ENCODE measurements at regions not wholly inside any gene's neighbourhood (a gene's known extent, or its start where the extent isn't known, plus 50 kb on each side); places are given as distances from the start of the nearest gene placed in this dataset.

- WGBS, 2 experiments: 54 to 61% methylated on average over 7 of the region's 7 CpGs
- H3K27me3 ChIP-seq (ENCODE audit: control insufficient read depth, insufficient read depth, low read length, poor library complexity, severe bottlenecking): no peaks in the 10 kb centered on the region
These were observed 237.3 kb downstream of the DCDC2C start for GRCh38 chr2:3940661-3941060.

GRCh38 chr2:3942841-3943240 lies 239.5 kb downstream of the DCDC2C start:
- WGBS, 2 experiments: 91 to 94% methylated on average over 20 of the region's 20 CpGs
- Histone ChIP-seq H3K4me1 (ENCODE audit: control insufficient read depth, insufficient read depth, low read length) (no peaks in the 10 kb centered on the region), H3K27ac (ENCODE audit: insufficient read depth, low read depth, low read length, poor library complexity, severe bottlenecking) (no peak overlapping the region), H3K9me3 (ENCODE audit: control insufficient read depth, low read length) (no peaks in the 10 kb centered on the region), H3K27me3 (ENCODE audit: control insufficient read depth, insufficient read depth, low read length, poor library complexity, severe bottlenecking) (no peaks in the 10 kb centered on the region), H3K4me3 (ENCODE audit: insufficient read depth, low read depth, low read length) (no peak overlapping the region), H3K36me3 (ENCODE audit: control insufficient read depth, insufficient read depth, low read length) (no peaks in the 10 kb centered on the region)

More at GRCh38 chr2:3940661-3941060, 237.3 kb downstream of the DCDC2C start:
- H3K9me3 ChIP-seq (ENCODE audit: control insufficient read depth, low read length): no peaks in the 10 kb centered on the region
- no peak overlapping the region for H3K4me3 ChIP-seq (ENCODE audit: insufficient read depth, low read depth, low read length)
- no peaks in the 10 kb centered on the region for H3K36me3 ChIP-seq (ENCODE audit: control insufficient read depth, insufficient read depth, low read length)
- H3K4me1 ChIP-seq (ENCODE audit: control insufficient read depth, insufficient read depth, low read length): no peaks in the 10 kb centered on the region
- H3K27ac ChIP-seq (ENCODE audit: insufficient read depth, low read depth, low read length, poor library complexity, severe bottlenecking): no peak overlapping the region

- no peaks in the 10 kb centered on the region for H3K27me3 ChIP-seq (ENCODE audit: control insufficient read depth, insufficient read depth, low read length, poor library complexity, severe bottlenecking)
- no peak overlapping the region for H3K4me3 ChIP-seq (ENCODE audit: insufficient read depth, low read depth, low read length)
- H3K9me3 ChIP-seq (ENCODE audit: control insufficient read depth, low read length): no peaks in the 10 kb centered on the region
- H3K36me3 ChIP-seq (ENCODE audit: control insufficient read depth, insufficient read depth, low read length): no peaks in the 10 kb centered on the region
- no peak overlapping the region for H3K27ac ChIP-seq (ENCODE audit: insufficient read depth, low read depth, low read length, poor library complexity, severe bottlenecking)
- no peaks in the 10 kb centered on the region for H3K4me1 ChIP-seq (ENCODE audit: control insufficient read depth, insufficient read depth, low read length)
- 89% methylated on average over 4 of the region's 4 CpGs for WGBS, 2 experiments
These were observed 240.7 kb downstream of the DCDC2C start for GRCh38 chr2:3944071-3944470.

DNA sequence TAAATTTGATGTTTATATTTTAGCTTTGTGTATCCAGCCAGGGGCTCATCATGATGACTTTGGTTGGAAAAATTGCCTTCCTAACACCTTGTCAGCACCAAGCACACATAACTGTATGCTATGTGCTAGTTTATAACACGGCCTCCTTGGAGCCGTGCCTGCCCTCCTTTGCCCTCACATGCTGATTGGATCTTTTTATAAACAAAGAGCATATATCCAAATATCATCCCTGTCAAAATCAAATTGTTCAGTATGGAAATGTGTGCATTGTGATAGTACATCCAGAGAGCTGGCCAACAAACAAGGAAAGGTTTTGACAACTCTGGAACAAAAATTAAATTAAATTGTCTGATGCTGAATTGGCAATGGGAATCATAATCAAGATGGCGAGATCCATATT lies 241.5 kb downstream of the DCDC2C start:
- H3K36me3 ChIP-seq (ENCODE audit: control insufficient read depth, insufficient read depth, low read length): no peaks in the 10 kb centered on the region
- no peak overlapping the region for H3K4me3 ChIP-seq (ENCODE audit: insufficient read depth, low read depth, low read length)
- H3K9me3 ChIP-seq (ENCODE audit: control insufficient read depth, low read length): no peaks in the 10 kb centered on the region
- no peaks in the 10 kb centered on the region for H3K4me1 ChIP-seq (ENCODE audit: control insufficient read depth, insufficient read depth, low read length)
- WGBS, 2 experiments: 95 to 97% methylated on average over 3 of the region's 3 CpGs
- H3K27me3 ChIP-seq (ENCODE audit: control insufficient read depth, insufficient read depth, low read length, poor library complexity, severe bottlenecking): no peaks in the 10 kb centered on the region
- H3K27ac ChIP-seq (ENCODE audit: insufficient read depth, low read depth, low read length, poor library complexity, severe bottlenecking): no peak overlapping the region

- H3K9me3 ChIP-seq (ENCODE audit: control insufficient read depth, low read length): no peaks in the 10 kb centered on the region
- no peaks in the 10 kb centered on the region for H3K27me3 ChIP-seq (ENCODE audit: control insufficient read depth, insufficient read depth, low read length, poor library complexity, severe bottlenecking)
- no peak overlapping the region for H3K4me3 ChIP-seq (ENCODE audit: insufficient read depth, low read depth, low read length)
- H3K27ac ChIP-seq (ENCODE audit: insufficient read depth, low read depth, low read length, poor library complexity, severe bottlenecking): no peak overlapping the region
- H3K4me1 ChIP-seq (ENCODE audit: control insufficient read depth, insufficient read depth, low read length): no peaks in the 10 kb centered on the region
- no peaks in the 10 kb centered on the region for H3K36me3 ChIP-seq (ENCODE audit: control insufficient read depth, insufficient read depth, low read length)
- 91 to 92% methylated on average over 6 to 7 of the region's 7 CpGs for WGBS, 2 experiments
These were observed 244.8 kb downstream of the DCDC2C start for GRCh38 chr2:3948191-3948590.

- Histone ChIP-seq H3K4me3 (ENCODE audit: insufficient read depth, low read depth, low read length) (no peak overlapping the region), H3K27me3 (ENCODE audit: control insufficient read depth, insufficient read depth, low read length, poor library complexity, severe bottlenecking) (no peaks in the 10 kb centered on the region), H3K9me3 (ENCODE audit: control insufficient read depth, low read length) (no peaks in the 10 kb centered on the region), H3K4me1 (ENCODE audit: control insufficient read depth, insufficient read depth, low read length) (no peaks in the 10 kb centered on the region), H3K36me3 (ENCODE audit: control insufficient read depth, insufficient read depth, low read length) (no peaks in the 10 kb centered on the region), H3K27ac (ENCODE audit: insufficient read depth, low read depth, low read length, poor library complexity, severe bottlenecking) (no peak overlapping the region)
- WGBS, 2 experiments: 88 to 91% methylated on average over 11 of the region's 11 CpGs
These were observed 248.0 kb downstream of the DCDC2C start for GRCh38 chr2:3951131-3951954.

- Histone ChIP-seq H3K36me3 (ENCODE audit: control insufficient read depth, insufficient read depth, low read length) (no peaks in the 10 kb centered on the region), H3K4me1 (ENCODE audit: control insufficient read depth, insufficient read depth, low read length) (no peaks in the 10 kb centered on the region), H3K27ac (ENCODE audit: insufficient read depth, low read depth, low read length, poor library complexity, severe bottlenecking) (no peak overlapping the region), H3K4me3 (ENCODE audit: insufficient read depth, low read depth, low read length) (no peak overlapping the region), H3K9me3 (ENCODE audit: control insufficient read depth, low read length) (no peaks in the 10 kb centered on the region), H3K27me3 (ENCODE audit: control insufficient read depth, insufficient read depth, low read length, poor library complexity, severe bottlenecking) (no peaks in the 10 kb centered on the region)
- WGBS, 2 experiments: 88% methylated on average over 10 to 12 of the region's 12 CpGs
These were observed 249.6 kb downstream of the DCDC2C start for GRCh38 chr2:3952866-3953516.

DNA sequence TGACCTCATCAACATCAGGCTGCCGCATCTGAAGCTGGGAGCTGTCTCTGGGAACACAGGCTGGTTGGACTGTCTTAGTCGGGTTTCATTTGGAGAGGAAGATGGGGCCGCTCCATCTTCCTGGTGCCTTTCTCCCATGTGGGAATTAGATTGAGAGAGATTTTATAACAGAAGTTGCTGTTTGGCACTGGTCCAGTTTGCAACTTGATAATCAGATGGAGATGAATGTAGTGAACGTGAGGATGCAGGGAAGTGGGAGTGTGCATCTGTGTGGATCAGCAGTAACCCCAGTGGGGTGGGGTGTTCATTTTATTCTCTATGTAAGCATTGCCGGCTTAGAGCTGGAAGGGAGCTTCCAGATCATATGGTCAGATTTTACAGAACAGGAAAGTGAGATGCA lies 250.9 kb downstream of the DCDC2C start:
- H3K4me3 ChIP-seq (ENCODE audit: insufficient read depth, low read depth, low read length): no peak overlapping the region
- H3K9me3 ChIP-seq (ENCODE audit: control insufficient read depth, low read length): no peaks in the 10 kb centered on the region
- no peaks in the 10 kb centered on the region for H3K27me3 ChIP-seq (ENCODE audit: control insufficient read depth, insufficient read depth, low read length, poor library complexity, severe bottlenecking)
- no peaks in the 10 kb centered on the region for H3K36me3 ChIP-seq (ENCODE audit: control insufficient read depth, insufficient read depth, low read length)
- WGBS, 2 experiments: 93 to 96% methylated on average over 5 of the region's 5 CpGs
- no peaks in the 10 kb centered on the region for H3K4me1 ChIP-seq (ENCODE audit: control insufficient read depth, insufficient read depth, low read length)
- H3K27ac ChIP-seq (ENCODE audit: insufficient read depth, low read depth, low read length, poor library complexity, severe bottlenecking): no peak overlapping the region

- no peaks in the 10 kb centered on the region for H3K4me1 ChIP-seq (ENCODE audit: control insufficient read depth, insufficient read depth, low read length)
- H3K36me3 ChIP-seq (ENCODE audit: control insufficient read depth, insufficient read depth, low read length): no peaks in the 10 kb centered on the region
- H3K9me3 ChIP-seq (ENCODE audit: control insufficient read depth, low read length): no peaks in the 10 kb centered on the region
- no peak overlapping the region for H3K4me3 ChIP-seq (ENCODE audit: insufficient read depth, low read depth, low read length)
- no peaks in the 10 kb centered on the region for H3K27me3 ChIP-seq (ENCODE audit: control insufficient read depth, insufficient read depth, low read length, poor library complexity, severe bottlenecking)
- H3K27ac ChIP-seq (ENCODE audit: insufficient read depth, low read depth, low read length, poor library complexity, severe bottlenecking): no peak overlapping the region
- WGBS, 2 experiments: 77 to 78% methylated on average over 8 of the region's 8 CpGs
These were observed 253.0 kb downstream of the DCDC2C start for GRCh38 chr2:3956406-3956805.

DNA sequence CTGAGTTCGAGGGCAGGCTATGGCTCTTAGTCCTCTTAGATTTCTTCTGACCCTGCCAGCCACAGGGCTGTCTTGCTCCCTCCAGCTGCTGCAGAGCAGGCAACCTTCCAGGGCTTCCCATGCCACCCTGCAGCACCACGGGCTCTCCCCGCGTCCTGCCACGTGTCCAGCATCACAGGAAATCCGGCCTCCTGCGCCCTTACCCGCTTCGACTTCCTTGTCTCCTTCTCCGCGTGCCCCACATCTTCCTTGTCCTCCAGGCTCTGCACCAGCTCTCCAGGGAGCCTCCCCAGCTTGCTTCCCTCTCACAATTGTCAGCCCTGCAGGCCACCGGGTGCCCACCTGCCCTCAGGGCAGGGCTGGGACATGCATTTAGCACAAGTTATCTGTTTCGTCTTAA lies 253.5 kb downstream of the DCDC2C start:
- WGBS, 2 experiments: 91 to 92% methylated on average over 13 of the region's 13 CpGs
- no peaks in the 10 kb centered on the region for H3K9me3 ChIP-seq (ENCODE audit: control insufficient read depth, low read length)
- H3K4me3 ChIP-seq (ENCODE audit: insufficient read depth, low read depth, low read length): no peak overlapping the region
- no peak overlapping the region for H3K27ac ChIP-seq (ENCODE audit: insufficient read depth, low read depth, low read length, poor library complexity, severe bottlenecking)
- no peaks in the 10 kb centered on the region for H3K4me1 ChIP-seq (ENCODE audit: control insufficient read depth, insufficient read depth, low read length)
- H3K27me3 ChIP-seq (ENCODE audit: control insufficient read depth, insufficient read depth, low read length, poor library complexity, severe bottlenecking): no peaks in the 10 kb centered on the region
- no peaks in the 10 kb centered on the region for H3K36me3 ChIP-seq (ENCODE audit: control insufficient read depth, insufficient read depth, low read length)

All from ectodermal cell (in vitro differentiated cells).